Amniotic stem cell (primary cell): ENCODE measurements at regions not wholly inside any gene's neighbourhood (a gene's known extent, or its start where the extent isn't known, plus 50 kb on each side); places are given as distances from the start of the nearest gene placed in this dataset.

Experiments used
- DNase-seq: peaks from one replicate; lab custom pipeline; 2025; lab: John Stamatoyannopoulos, UW

- DNase-seq = no peak
These were observed 61.6 kb upstream of the CXCR4 start for GRCh38 chr2:136179602-136179975.

- DNase-seq = no peak
These were observed 61.1 kb upstream of the CXCR4 start for GRCh38 chr2:136178941-136179601.

GRCh38 chr2:136175868-136176267 is 57.9 kb upstream of the CXCR4 start:
- DNase-seq = no peak

GRCh38 chr2:136175466-136175865 is 57.5 kb upstream of the CXCR4 start:
- DNase-seq = no peak

- DNase-seq = no peak
These were observed 55.2 kb upstream of the CXCR4 start for GRCh38 chr2:136173126-136173525.

- no peak for DNase-seq
These were observed 53.3 kb upstream of the CXCR4 start for GRCh38 chr2:136171223-136171622.

- no peak for DNase-seq
These were observed 50.8 kb upstream of the CXCR4 start for GRCh38 chr2:136168720-136169119.

- DNase-seq = no peak
These were observed 49.9 kb upstream of the CXCR4 start for GRCh38 chr2:136167721-136168475.
